H1 (cell line): ENCODE measurements at regions not wholly inside any gene's neighbourhood (a gene's known extent, or its start where the extent isn't known, plus 50 kb on each side); places are given as distances from the start of the nearest gene placed in this dataset.

ENCODE experiments used
- CTCF ChIA-PET: fragments of 300-600 bp; sonication (Branson Sonifier 250); formaldehyde crosslinking; loops from one replicate; lab custom pipeline; 2021; ENCODE audit not compliant: partially characterized antibody; lab: Charles Lee
- POLR2A ChIA-PET: fragments of 300-600 bp; sonication (Branson Sonifier 250); formaldehyde crosslinking; loops from one replicate; lab custom pipeline; 2021; ENCODE audit warnings: inconsistent platforms; ENCODE audit not compliant: partially characterized antibody; lab: Charles Lee
- DNase-seq, 2 experiments: peaks; one replicate each; pipeline versions ENCODE4 v3.0.0 to v3.0.0-alpha.2; 2010 to 2022; ENCODE audit warnings: low spot score in 2 of 2, low read depth in 1 of 2, mixed read lengths in 1 of 2
- FAIRE-seq: peaks from 2 replicates; lab custom pipeline; 2011; peaks lifted over from hg19 to GRCh38; lab: Jason Lieb, UNC
- H2AFZ ChIP-seq: 2 replicates; pipeline ENCODE4 v1.8.1; 2012; ENCODE audit warnings: low read length, inconsistent platforms
- H2AK5ac ChIP-seq: 2 replicates; pipeline ENCODE4 v1.6.1; 2013; ENCODE audit warnings: low read depth, low read length
- H2BK120ac ChIP-seq: replicated peaks from 2 replicates; pipeline ENCODE3; 2013; ENCODE audit warnings: low read depth, low read length, inconsistent platforms
- H2BK12ac ChIP-seq: 2 replicates; pipeline ENCODE4 v1.6.1; 2013; ENCODE audit warnings: low read depth, low read length
- H2BK15ac ChIP-seq: 2 replicates; pipeline ENCODE4 v1.6.1; 2013; ENCODE audit warnings: low read length
- H2BK20ac ChIP-seq: 2 replicates; pipeline ENCODE4 v1.6.1; 2013; ENCODE audit warnings: low read length
- H2BK5ac ChIP-seq: 2 replicates; pipeline ENCODE4 v1.6.1; 2013; ENCODE audit warnings: low read depth, low read length
- H3K14ac ChIP-seq: 2 replicates; pipeline ENCODE4 v1.6.1; 2013; ENCODE audit warnings: inconsistent platforms; ENCODE audit not compliant: insufficient read length
- H3K18ac ChIP-seq: 2 replicates; pipeline ENCODE4 v1.6.1; 2013; ENCODE audit warnings: low read length; ENCODE audit errors: extremely low read depth
- H3K23ac ChIP-seq: 2 replicates; pipeline ENCODE4 v1.6.1; 2013; ENCODE audit warnings: inconsistent platforms; ENCODE audit not compliant: insufficient read length
- H3K23me2 ChIP-seq: 2 replicates; pipeline ENCODE4 v1.6.1; 2013; ENCODE audit warnings: low read depth, low read length
- H3K27ac ChIP-seq: 2 replicates; pipeline ENCODE4 v1.6.1; 2011; ENCODE audit warnings: low read depth, low read length, inconsistent platforms
- H3K27me3 ChIP-seq, 4 experiments: replicated peaks in 1 of 4; 1 replicate in 1 of 4; 2 replicates in 3 of 4; pipeline versions ENCODE4 v1.6.1 to v1.8.1; 2011 to 2013; ENCODE audit warnings: low read length in 3 of 4, mild to moderate bottlenecking in 3 of 4, inconsistent platforms in 2 of 4, mixed read lengths in 2 of 4, moderate library complexity in 1 of 4; ENCODE audit not compliant: control insufficient read depth in 3 of 4, insufficient read depth in 3 of 4; ENCODE audit errors: extremely low read depth in 1 of 4
- H3K36me3 ChIP-seq, 4 experiments: 2 replicates each; pipeline versions ENCODE4 v1.6.1 to v1.8.1; 2011 to 2013; ENCODE audit warnings: mild to moderate bottlenecking in 4 of 4, low read length in 3 of 4, moderate library complexity in 2 of 4, control low read depth in 1 of 4, inconsistent platforms in 1 of 4; ENCODE audit not compliant: insufficient read depth in 4 of 4, control insufficient read depth in 2 of 4
- H3K4ac ChIP-seq: replicated peaks from 2 replicates; pipeline ENCODE3; 2013; ENCODE audit warnings: low read length, low read depth, mixed read lengths, inconsistent platforms; ENCODE audit not compliant: insufficient read length
- H3K4me1 ChIP-seq, 4 experiments: replicated peaks in 1 of 4; 1 replicate in 1 of 4; 2 replicates in 3 of 4; pipeline versions ENCODE4 v1.6.1 to v1.8.1; 2011 to 2013; ENCODE audit warnings: low read length in 3 of 4, inconsistent platforms in 2 of 4, mixed read lengths in 1 of 4; ENCODE audit not compliant: insufficient read depth in 4 of 4, control insufficient read depth in 3 of 4
- H3K4me2 ChIP-seq, 2 experiments: 2 replicates each; pipeline versions ENCODE4 v1.6.1 to v1.8.1; 2011 to 2013; ENCODE audit warnings: low read depth in 2 of 2, low read length in 2 of 2, control low read depth in 1 of 2, inconsistent platforms in 1 of 2, mild to moderate bottlenecking in 1 of 2; ENCODE audit not compliant: insufficient read depth in 1 of 2
- H3K4me3 ChIP-seq, 4 experiments: fragments of 200-600, 300-600 bp in 1 of 4; sonication (generic), shearing (Covaris generic), sonication (Bioruptor Twin) in 1 of 4; 2 replicates each; pipeline versions ENCODE4 v1.5.1 to v1.8.1; 2011 to 2016; ENCODE audit warnings: low read length in 4 of 4, low read depth in 3 of 4, control low read depth in 2 of 4, inconsistent platforms in 2 of 4, mild to moderate bottlenecking in 2 of 4, mixed read lengths in 1 of 4, moderate library complexity in 1 of 4; ENCODE audit not compliant: insufficient read depth in 2 of 4; ENCODE audit errors: extremely low read depth in 1 of 4
- H3K56ac ChIP-seq: replicated peaks from 2 replicates; pipeline ENCODE3; 2013; ENCODE audit warnings: low read depth, mild to moderate bottlenecking, mixed read lengths, low read length, inconsistent platforms; ENCODE audit not compliant: insufficient read length
- H3K79me1 ChIP-seq: 2 replicates; pipeline ENCODE4 v1.6.1; 2013; ENCODE audit warnings: low read depth, low read length, control low read depth
- H3K79me2 ChIP-seq, 2 experiments: 2 replicates each; pipeline versions ENCODE4 v1.6.1 to v1.8.1; 2012 to 2013; ENCODE audit warnings: low read length in 2 of 2, mild to moderate bottlenecking in 2 of 2, inconsistent platforms in 1 of 2; ENCODE audit not compliant: insufficient read depth in 2 of 2, control insufficient read depth in 1 of 2
- H3K9ac ChIP-seq, 4 experiments: replicated peaks in 1 of 4; 1 replicate in 1 of 4; 2 replicates in 3 of 4; pipeline versions ENCODE4 v1.6.1 to v1.8.1; 2011 to 2013; ENCODE audit warnings: low read depth in 3 of 4, low read length in 3 of 4, control low read depth in 2 of 4, mild to moderate bottlenecking in 2 of 4, moderate library complexity in 2 of 4, inconsistent platforms in 1 of 4; ENCODE audit errors: extremely low read depth in 1 of 4
- H3K9me3 ChIP-seq, 2 experiments: 2 replicates each; pipeline versions ENCODE4 v1.6.1 to v1.8.1; 2012 to 2013; ENCODE audit warnings: mild to moderate bottlenecking in 2 of 2, moderate library complexity in 2 of 2, control low read depth in 1 of 2, inconsistent platforms in 1 of 2, low read depth in 1 of 2, low read length in 1 of 2, mixed read lengths in 1 of 2; ENCODE audit not compliant: insufficient read depth in 2 of 2
- H4K20me1 ChIP-seq, 2 experiments: replicated peaks in 1 of 2; 2 replicates each; pipeline versions ENCODE3 to v1.8.1; 2011 to 2013; ENCODE audit warnings: inconsistent platforms in 2 of 2, low read length in 2 of 2, mild to moderate bottlenecking in 1 of 2; ENCODE audit not compliant: insufficient read depth in 2 of 2, control insufficient read depth in 1 of 2
- H4K5ac ChIP-seq: 2 replicates; pipeline ENCODE4 v1.6.1; 2013; ENCODE audit warnings: low read length, low read depth, mixed read lengths, inconsistent platforms; ENCODE audit not compliant: insufficient read length
- H4K8ac ChIP-seq: 2 replicates; pipeline ENCODE4 v1.8.0; 2013; ENCODE audit warnings: mild to moderate bottlenecking, moderate library complexity, low read length, inconsistent platforms; ENCODE audit not compliant: insufficient read depth; ENCODE audit errors: extremely low read depth
- H4K91ac ChIP-seq: replicated peaks from 2 replicates; pipeline ENCODE3; 2013; ENCODE audit warnings: low read length, mixed read lengths, inconsistent platforms; ENCODE audit not compliant: insufficient read length
- ATF2 ChIP-seq: IDR thresholded peaks from 2 replicates; pipeline ENCODE4 v1.6.1; 2012; ENCODE audit warnings: low read length, inconsistent platforms
- EZH2 ChIP-seq: fragments of 200-600 bp; sonication (generic); IDR thresholded peaks from 2 replicates; pipeline ENCODE4 v1.7.1; 2012; ENCODE audit warnings: low read depth, mild to moderate bottlenecking, moderate library complexity, low read length, inconsistent platforms; ENCODE audit not compliant: severe bottlenecking
- GABPA ChIP-seq: IDR thresholded peaks from 2 replicates; pipeline ENCODE4 v1.6.1; 2011; ENCODE audit warnings: mild to moderate bottlenecking, low read length, moderate library complexity, borderline replicate concordance; ENCODE audit not compliant: insufficient read depth
- KDM1A ChIP-seq: fragments of 200-600, 300-600 bp; sonication (generic); IDR thresholded peaks from 2 replicates; pipeline ENCODE4 v1.7.1; 2016; ENCODE audit warnings: mild to moderate bottlenecking, low read length, borderline replicate concordance
- KDM5A ChIP-seq: fragments of 200-600 bp; IDR thresholded peaks from 2 replicates; pipeline ENCODE4 v1.7.1; 2012; ENCODE audit warnings: mild to moderate bottlenecking, low read length, inconsistent platforms, mixed read lengths
- MAFK ChIP-seq: IDR thresholded peaks from 2 replicates; pipeline ENCODE4 v1.6.1; 2012; ENCODE audit warnings: low read depth, mild to moderate bottlenecking, improper control_type of control experiment, low read length
- POLR2AphosphoS5 ChIP-seq: IDR thresholded peaks from 2 replicates; pipeline ENCODE4 v1.6.1; 2011; ENCODE audit warnings: low read depth, low read length
- POU5F1 ChIP-seq: IDR thresholded peaks from 2 replicates; pipeline ENCODE4 v1.6.1; 2011; ENCODE audit warnings: low read depth, mild to moderate bottlenecking, low read length, moderate library complexity
- RXRA ChIP-seq: IDR thresholded peaks from 2 replicates; pipeline ENCODE4 v1.6.1; 2011; ENCODE audit warnings: low read depth, mild to moderate bottlenecking, low read length, moderate library complexity; ENCODE audit not compliant: insufficient read depth
- SAP30 ChIP-seq: fragments of 300-600 bp; sonication (generic); IDR thresholded peaks from 2 replicates; pipeline ENCODE4 v1.7.1; 2012; ENCODE audit warnings: low read length, moderate library complexity, mild to moderate bottlenecking, inconsistent platforms; ENCODE audit not compliant: insufficient read depth, insufficient replicate concordance
- SIN3A ChIP-seq, 2 experiments: IDR thresholded peaks in 1 of 2; conservative IDR thresholded peaks in 1 of 2; 2 replicates each; pipeline ENCODE4 v1.6.1; 2011 to 2012; ENCODE audit warnings: low read length in 2 of 2, improper control_type of control experiment in 1 of 2, low read depth in 1 of 2, mild to moderate bottlenecking in 1 of 2
- TBP ChIP-seq: IDR thresholded peaks from 2 replicates; pipeline ENCODE4 v1.6.1; 2011; ENCODE audit warnings: low read depth, low read length, improper control_type of control experiment
- YY1 ChIP-seq: IDR thresholded peaks from 2 replicates; pipeline ENCODE4 v1.6.1; 2011; ENCODE audit warnings: low read depth, mild to moderate bottlenecking, low read length
- WGBS, 2 experiments: shearing (Covaris generic) in 1 of 2; methylation state at CpG; one replicate each; pipeline versions ENCODE4 v1.1.6 to v1.1.7; 2013 to 2015; ENCODE audit warnings: low lambda C conversion rate in 2 of 2, mixed read lengths in 2 of 2, inconsistent platforms in 1 of 2, low coverage in 1 of 2, missing lambda C conversion rate in 1 of 2; ENCODE audit not compliant: insufficient replicate concordance in 2 of 2, insufficient coverage in 1 of 2, insufficient read length in 1 of 2; ENCODE audit errors: extremely low coverage in 1 of 2, missing lambda C conversion rate in 1 of 2; 5-methylcytosine and 5-hydroxymethylcytosine counted together

GRCh38 chr13:111661776-111662175 is 341.3 kb downstream of the TEX29 start:
- no peak overlapping the region for H3K4ac ChIP-seq
- no peak overlapping the region for H3K4me3 ChIP-seq
- CTCF ChIA-PET = interaction anchor here (0.9 kb wide), 1 partner anchor 178 kb away, joined by 3 read pairs; no protein-coding TSS in a partner anchor
- POLR2A ChIA-PET = no interaction called here
- H2AK5ac ChIP-seq = no peak overlapping the region
- H4K8ac ChIP-seq = no peak overlapping the region
- H3K4me2 ChIP-seq = no peak overlapping the region
- H4K91ac ChIP-seq = no peak overlapping the region
- peaks cover 0 to 6% (median 4%) of the 10 kb centered on the region in 4 experiments; a peak in 3 of 7 replicates for H3K27me3 ChIP-seq
- no peaks in the 10 kb centered on the region for H3K79me1 ChIP-seq
- no peak overlapping the region for H3K23ac ChIP-seq
- no peak for FAIRE-seq
- H3K79me2 ChIP-seq = no peaks in the 10 kb centered on the region
- no peak overlapping the region for H2AFZ ChIP-seq
- no peak overlapping the region for H2BK20ac ChIP-seq
- no peaks in the 10 kb centered on the region; a peak in 1 of 4 replicates for H3K9me3 ChIP-seq
- peaks cover 0 to 14% (median 4%) of the 10 kb centered on the region in 4 experiments; a peak in 4 of 7 replicates for H3K4me1 ChIP-seq
- 93% methylated on average over 7 of the region's 9 CpGs; no CpG with 5 or more reads in 1 of the 2 experiments for WGBS, 2 experiments
- no peak overlapping the region for H2BK5ac ChIP-seq
- no peak overlapping the region for H3K56ac ChIP-seq
- no peak for DNase-seq
- H3K14ac ChIP-seq = no peak overlapping the region
- no peak overlapping the region for H3K27ac ChIP-seq
- H3K36me3 ChIP-seq = no peaks in the 10 kb centered on the region; a peak in 1 of 8 replicates
- no peak overlapping the region for H3K9ac ChIP-seq
- no peak overlapping the region for H2BK15ac ChIP-seq
- H2BK120ac ChIP-seq = no peak overlapping the region
- H2BK12ac ChIP-seq = no peak overlapping the region
- H4K5ac ChIP-seq = no peak overlapping the region
- no peak overlapping the region for H3K18ac ChIP-seq
- peaks cover 0 to 4% of the 10 kb centered on the region in 2 experiments for H4K20me1 ChIP-seq
- H3K23me2 ChIP-seq = peaks cover 3% of the 10 kb centered on the region
- TF ChIP-seq POU5F1 (no peak), SIN3A (conservative IDR thresholded peaks at IDR 0.05 in 1 of 2, IDR thresholded peaks at IDR 0.05 in 1 of 2; ENCODE audit: low read depth in 1 of 2, low read length in 2 of 2) (no peak), SAP30 (no peak), KDM5A (no peak), KDM1A (no peak), EZH2 (no peak), POLR2AphosphoS5 (no peak), GABPA (no peak), YY1 (no peak), MAFK (no peak), TBP (no peak), RXRA (no peak), ATF2 (no peak)
